SIG-M5 treated with dmso at 0.1 percent for 504 hours (cell line): ENCODE measurements at regions not wholly inside any gene's neighbourhood (a gene's known extent, or its start where the extent isn't known, plus 50 kb on each side); places are given as distances from the start of the nearest gene placed in this dataset.

Source experiments
- DNase-seq: peaks from one replicate; lab custom pipeline; 2025; ENCODE audit not compliant: unreplicated experiment; lab: John Stamatoyannopoulos, UW

DNA sequence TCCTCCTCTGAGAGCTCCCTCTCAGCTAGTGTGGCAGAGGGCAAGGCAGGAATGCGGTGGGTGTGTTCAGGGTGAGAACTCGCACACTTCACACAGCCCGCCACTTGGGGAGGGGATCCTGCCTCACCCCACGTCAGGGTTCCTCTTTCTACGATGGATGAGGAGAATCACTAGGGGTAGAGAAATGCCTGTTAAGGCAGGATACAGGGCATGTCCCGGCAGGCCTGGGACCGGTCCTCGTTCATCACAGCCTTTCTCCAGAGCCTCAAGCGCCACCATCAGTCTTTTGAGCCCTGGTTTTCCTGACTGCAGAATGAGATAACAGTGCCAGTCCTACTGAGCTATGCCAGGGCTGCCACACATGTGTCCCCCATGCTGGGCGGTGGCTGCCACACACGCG is 546.7 kb upstream of the ADARB2 start:
- no peak for DNase-seq

DNA sequence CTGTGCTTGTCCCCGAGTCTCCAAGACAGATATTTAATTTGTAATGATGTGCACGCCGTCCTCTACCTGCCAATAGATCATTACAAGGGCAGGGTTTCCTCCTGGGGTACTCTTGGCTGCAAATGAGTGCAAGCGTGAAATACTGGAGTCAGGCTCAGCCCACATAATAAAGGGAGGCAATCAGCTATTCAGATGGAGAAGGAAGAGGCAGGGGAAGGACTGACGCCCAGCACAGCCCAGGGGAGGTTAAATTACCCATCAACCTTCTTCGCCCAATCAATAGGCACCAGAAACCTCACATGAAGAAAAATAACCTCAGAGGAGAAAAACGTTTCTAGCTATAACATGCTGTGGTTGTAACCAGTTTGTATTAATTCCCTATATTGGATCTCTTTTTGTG is 544.9 kb upstream of the ADARB2 start:
- DNase-seq = no peak

DNA sequence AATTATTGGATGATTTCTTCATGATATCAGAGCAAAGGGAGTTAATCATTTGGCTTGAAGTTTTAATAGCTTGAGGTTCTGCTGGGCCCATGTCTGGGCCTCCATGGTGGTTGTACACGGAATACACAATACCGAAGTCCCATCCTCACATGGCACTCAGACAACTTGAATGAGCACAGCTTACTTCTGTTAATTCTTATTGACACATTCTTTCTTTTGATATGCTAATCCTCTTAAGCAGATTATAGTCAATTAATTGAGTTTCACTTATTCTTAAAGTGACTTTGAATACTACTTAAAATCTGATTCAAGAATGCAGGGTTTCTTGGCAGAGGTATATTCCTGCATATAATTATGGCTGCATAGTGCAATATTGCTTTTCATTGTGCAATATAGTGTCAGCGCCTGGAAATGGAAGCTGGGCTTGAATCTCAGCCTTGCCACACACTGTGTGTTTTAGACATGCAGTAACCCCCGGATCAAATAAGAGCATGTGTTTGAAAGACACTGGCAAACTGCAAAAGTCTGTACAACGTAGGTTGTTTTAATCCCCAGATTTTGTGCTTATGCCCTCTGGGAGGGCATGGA is 543.5 kb upstream of the ADARB2 start:
- no peak for DNase-seq

DNA sequence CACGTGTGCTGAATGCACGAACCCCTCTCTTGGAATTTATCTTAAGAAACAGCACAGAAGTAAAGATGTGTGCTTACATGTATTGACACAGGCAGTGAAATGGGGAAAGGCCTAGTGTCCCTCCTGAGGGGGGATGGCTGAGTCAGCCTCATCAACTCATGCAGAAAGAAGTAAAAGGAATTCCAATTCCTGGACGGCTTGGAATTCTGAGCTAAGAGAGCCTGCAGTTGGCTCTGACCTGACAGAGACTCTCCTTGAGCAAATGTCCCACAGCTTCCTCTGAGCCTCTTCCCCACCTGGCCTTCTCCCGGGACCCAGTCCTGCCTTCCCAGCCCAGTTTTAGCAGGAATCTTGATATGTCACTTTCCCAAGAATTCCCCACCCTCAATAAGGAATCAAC is 542.4 kb upstream of the ADARB2 start:
- no peak for DNase-seq

DNA sequence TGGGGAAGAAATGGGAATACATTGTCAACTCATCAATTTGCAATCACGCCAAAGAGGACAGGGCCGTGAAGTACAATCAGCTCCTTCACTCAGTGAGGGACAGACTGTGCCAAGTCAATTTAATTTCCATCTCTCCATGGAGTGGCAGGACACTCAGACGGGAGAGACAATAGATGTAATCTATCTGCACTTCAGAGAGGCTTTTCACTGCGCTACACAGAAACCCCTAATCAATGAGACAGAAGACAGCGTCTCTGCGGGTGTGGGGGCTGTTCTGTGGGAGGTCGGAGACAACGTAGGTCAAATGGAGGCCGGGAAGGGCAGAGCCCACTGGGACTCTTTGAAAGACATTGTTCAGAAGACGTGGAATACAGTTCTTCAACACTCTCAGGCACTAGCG is 541.0 kb upstream of the ADARB2 start:
- no peak for DNase-seq

DNA sequence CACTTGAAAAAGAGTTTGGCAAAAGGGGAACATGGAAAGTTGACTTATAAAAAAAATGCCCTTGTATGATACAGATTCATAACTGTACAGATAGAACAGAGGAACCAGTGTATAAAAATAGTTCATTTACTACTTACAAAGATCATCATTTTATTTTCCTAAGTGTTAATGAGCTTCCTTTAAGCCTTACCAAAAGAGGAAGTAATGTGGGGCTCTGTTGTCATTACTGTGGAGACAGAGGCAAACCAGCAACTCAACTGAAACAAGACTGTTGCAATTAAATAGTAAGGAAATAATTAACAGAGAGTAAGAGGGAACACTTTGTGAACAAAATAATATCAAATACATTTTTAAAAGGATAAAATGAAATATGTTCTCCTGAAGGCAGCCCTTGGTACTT is 526.2 kb upstream of the ADARB2 start:
- no peak for DNase-seq

DNA sequence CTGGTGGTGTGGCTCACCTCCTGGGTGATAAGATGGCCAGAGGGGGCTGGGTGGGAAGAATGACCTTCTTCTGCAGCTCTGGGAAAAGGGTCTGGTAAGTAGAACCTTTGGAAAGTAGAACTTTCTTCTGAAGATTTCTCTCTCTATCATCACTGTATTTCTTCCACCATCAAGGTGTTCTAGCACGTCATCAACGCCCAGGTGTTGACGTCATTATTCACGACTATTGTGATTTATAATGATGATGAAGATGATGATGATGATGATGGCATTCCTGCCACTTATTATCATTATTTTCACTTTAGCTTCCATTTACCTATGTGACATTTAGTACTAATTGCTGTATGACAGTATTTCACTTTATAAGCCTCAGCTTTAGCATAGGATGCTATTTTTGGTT is 525.6 kb upstream of the ADARB2 start:
- no peak for DNase-seq

DNA sequence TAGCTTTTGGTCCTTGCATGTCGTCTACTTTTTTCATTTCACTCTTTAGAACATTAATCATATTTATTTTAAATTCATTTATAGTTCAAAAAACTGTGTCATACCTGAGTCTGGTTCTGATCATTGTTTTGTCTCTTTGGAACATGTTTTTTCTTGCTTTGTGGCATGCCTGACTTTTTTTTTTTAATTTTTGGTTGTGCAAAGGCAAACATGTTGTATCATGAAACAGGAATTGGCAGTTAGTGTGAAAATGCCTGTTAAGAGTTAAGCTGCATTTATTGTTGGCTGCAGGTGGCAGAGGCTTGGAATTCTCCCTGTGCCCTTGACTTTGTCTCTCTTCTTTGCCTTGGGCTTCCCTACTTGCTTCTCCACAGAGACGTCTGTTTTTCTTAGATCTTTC is 525.0 kb upstream of the ADARB2 start:
- DNase-seq = no peak

DNA sequence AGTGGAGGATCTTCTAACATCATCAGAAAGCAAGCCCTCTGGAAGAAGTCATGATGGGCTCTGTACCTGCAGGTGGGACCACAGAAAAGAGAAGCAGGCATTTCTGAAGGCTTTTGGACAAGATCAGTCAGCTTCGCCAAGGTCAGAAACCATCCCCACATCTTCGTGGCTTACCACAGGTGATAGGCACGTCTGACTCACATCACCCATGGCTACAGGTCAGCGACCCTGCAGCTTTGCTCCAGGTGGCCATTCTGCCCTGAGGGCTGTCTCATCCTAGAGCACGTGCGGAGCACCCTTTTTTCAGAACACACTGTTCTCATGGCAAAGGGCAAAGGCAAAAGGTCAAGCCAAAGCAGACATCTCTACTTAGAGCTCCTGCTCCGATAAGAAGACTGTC is 518.9 kb upstream of the ADARB2 start:
- no peak for DNase-seq

DNA sequence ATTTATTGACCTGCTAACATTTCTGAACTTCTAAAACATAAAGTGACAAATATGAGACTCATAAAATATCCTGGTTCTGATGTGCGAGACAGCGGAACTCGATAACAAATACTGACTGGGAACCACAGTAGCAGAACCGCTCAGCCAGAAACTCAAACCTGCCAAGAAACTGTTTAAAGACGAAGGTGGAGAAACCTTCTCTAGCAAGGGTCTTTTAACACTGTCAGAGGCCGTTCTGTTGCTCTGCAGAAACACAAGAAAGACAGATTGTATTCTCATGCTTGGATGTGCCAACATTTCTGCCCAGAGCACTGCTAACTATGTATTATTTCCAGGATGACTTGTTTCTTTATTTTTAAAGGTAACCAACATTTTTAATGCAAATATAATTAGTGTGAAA is 514.8 kb upstream of the ADARB2 start:
- DNase-seq = no peak

DNA sequence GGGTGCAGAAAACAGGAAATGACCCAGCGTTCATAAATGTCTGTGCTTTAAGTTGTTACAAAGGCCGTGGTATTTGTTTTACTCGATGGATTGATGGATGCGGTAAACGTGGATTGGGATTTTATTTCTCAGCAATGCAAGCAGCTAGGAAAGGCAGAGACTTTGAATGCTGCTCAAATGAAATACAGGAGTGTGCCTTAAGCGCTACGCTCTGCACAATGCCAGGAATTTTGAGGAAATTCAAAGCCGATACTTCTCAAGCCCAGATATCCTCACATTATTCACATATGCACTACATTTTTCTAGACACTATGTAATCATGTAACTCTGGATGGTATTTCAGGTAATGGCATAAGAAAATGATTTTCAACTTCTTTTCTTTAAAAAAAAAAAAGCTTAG is 514.3 kb upstream of the ADARB2 start:
- DNase-seq = no peak

DNA sequence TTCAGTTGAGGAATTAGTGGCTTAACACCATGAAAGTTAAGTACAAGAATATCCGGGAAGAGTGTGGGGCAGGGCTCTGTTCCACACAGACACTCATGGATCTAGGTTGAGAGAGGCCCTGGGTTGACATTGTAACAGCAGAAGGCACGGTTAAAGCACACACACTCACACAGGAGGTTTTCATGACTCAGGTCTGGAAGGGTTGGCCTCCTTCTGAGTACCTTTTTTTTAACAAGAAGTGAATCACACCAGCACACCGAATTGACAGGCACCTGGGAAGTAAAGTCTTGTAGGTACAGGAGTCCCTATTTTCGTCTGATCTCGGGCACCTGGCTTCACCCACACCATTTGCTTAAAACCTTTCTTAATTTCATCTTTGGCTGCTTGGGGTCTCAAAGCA is 509.4 kb upstream of the ADARB2 start:
- no peak for DNase-seq

DNA sequence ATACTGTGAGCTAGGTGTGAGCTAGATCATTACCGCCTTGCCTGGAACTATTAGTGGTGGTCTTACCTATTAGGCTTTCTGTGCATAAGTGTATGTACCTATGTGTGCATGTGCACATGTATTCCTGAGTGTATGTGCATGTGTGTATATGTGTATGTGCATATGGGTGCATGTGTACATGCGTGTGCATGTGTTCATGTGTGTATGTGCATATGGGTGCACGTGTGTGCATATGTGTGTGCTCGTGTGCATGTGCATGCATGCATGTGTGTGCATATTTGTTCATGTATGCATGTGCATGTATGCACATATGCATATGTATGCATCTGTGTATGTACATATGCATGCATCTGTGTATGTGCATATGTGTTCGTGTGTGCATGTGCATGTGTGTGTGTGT is 508.3 kb upstream of the ADARB2 start:
- DNase-seq = no peak

DNA sequence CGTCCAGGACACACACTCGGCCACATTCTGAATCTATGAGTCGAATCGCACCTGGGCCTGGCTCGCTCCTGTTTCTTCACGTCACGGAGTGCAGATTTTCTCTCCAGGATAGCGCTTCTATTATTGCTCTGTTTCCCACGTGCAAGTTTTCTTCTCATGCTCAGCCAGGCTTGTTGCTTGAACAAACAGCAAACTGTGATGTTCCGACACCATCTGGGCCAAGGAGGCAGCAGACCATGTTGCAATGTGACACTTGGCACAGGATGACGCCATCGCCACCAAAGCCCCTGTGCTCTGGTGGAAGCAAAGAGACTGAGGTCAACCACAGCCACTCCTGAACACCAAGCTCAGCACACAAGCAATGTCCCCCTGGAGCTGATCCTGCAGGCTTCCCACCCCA is 507.1 kb upstream of the ADARB2 start:
- DNase-seq = no peak

DNA sequence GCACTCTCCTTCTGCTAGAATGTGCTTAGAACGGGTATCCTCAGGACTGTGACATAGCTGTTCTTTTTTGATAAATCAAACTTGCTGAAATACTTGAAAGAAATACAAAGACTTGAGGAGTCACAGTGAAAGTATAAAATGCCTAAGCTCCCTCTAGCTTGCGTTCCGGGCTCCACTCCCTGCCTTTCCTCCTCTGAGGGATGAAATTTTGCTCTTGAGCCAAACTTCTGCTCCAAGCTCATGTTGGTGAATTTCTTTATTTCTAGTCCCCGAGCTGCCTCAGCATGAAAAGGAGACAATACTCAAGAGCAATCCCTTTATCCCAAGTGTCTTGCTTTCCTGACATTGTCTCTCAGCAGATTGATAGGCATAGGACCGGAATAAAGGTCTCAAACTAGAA is 499.6 kb upstream of the ADARB2 start:
- DNase-seq = no peak

DNA sequence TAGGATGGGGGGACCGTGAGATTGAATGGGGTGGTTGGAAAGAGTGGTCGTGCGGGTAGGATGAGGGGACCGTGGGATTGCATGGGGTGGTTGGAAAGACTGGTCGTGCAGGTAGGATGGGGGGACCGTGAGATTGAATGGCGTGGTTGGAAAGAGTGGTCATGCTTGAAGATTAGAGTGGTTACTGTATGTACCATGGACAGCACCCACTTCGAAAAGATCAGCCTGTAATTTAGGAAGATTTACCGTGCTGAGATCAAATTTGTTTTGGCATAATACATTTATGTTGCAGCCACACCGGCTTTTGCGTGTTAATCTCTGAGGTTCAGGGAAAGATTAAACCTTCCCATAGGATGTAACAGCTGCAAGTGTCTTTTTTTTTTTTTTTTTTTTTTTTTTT is 495.2 kb upstream of the ADARB2 start:
- no peak for DNase-seq

DNA sequence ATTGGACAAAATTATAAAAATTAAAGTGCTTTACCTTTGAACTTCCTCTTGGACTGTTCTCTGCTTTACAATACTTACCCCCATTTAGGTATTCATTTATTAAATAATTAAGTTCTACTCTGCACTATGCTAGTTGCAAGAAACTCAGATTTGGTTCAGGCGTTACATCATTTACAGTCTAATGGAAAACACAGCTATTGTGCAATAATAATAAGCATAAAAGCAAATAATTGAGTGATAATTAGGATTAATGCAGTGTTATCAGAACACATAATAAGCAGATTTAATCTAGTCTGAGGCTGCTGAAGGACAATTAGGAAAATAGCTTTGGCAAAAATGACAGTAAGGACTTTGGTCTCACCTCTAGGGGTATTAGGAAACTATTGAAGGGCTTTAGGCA is 493.2 kb upstream of the ADARB2 start:
- DNase-seq = no peak

DNA sequence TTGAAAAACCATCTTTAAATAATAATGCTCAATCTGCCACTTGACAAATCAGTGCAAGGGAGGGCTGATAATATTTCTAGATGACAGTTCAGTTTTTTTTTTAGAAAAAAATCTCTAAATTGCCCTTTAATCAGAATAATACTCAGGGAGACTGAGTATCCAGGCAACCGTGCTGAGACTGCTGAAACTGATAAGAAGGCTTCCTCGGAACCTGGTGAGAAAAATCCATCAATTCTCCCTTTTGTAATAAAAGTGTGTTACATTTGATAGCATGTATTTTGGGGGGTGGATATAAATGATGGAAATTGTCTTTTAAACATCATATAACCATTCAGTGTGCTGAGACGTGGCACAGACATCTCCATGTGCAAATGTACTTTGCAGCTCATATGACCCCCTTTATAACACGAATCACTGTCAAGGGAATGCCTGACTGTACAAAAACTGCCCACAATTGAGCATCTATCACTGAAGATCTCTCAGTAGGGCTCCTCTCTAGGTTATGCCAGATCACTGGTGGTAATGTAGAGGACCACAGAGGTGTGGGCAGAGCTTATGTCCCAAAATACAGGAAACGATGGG is 491.1 kb upstream of the ADARB2 start:
- no peak for DNase-seq

DNA sequence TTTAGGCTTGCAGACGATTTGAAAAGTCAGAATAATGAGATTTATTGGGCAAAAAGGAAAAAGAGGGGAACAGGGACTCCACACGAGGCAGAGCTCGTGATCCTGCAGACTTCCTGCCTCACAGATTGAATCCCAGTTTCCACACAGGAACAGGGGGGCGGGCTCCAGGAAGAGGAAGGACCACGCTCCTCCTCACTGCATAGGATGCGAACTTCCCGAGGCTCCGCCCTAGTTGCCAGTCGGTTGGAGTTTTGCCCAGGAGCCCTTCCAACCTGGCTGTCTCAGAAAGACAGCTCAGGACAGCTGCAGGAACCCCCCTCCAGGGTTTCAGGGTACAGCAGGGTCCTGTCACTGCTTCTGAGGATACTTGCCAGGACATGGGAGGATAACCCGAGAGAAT is 488.3 kb upstream of the ADARB2 start:
- no peak for DNase-seq

DNA sequence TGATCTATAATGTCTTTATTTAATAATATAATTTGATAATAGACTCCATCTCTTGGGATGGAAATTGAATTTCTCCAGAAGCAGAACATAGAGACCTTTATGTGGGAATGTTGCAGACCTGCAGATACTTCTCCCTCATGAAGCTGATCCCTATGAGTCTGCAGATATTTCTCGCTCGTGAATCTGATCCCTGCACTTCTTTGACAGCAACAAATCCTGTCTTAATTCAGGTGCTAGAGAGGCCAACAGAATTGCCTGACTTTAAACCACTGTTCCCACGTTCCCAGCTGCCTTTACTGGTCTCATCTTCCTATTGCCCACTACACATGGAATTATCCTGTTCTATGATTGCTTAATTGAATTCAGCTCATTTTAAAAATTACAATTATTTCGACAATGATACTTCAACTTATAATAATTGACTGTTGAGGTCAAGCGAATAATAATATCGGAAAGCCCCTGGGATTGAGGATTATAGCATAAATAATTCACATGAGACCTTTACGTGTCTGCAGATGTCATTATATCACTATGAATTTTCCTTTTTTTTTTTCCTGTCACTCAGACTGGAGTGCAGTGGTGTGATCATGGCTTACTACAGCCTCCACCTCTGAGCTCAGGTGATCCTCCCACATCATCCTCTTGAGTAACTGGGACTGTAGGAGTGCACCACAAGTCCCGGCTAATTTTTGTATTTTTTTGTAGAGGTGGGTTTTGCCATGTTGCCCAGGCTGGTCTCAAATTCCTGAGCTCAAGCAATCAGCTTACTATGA is 486.4 kb upstream of the ADARB2 start:
- no peak for DNase-seq

DNA sequence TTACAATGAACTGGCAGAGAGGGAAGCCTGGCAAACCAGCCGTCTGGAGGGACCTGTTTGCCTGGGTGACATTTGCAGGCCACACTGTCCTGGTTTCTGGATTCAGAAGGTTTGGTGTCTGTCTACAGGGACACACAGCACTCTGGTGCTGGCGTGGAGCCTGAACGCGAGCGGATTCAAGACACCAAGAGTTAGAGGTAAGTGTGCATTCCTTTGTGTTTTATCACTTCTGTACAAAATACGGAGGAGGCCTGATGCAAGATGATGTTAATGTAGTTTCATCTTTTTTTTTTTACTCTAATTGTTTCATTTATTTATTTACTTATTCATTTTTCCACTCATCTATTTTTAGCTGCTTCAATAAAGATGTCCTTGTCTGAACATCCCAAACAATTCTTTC is 485.3 kb upstream of the ADARB2 start:
- no peak for DNase-seq

DNA sequence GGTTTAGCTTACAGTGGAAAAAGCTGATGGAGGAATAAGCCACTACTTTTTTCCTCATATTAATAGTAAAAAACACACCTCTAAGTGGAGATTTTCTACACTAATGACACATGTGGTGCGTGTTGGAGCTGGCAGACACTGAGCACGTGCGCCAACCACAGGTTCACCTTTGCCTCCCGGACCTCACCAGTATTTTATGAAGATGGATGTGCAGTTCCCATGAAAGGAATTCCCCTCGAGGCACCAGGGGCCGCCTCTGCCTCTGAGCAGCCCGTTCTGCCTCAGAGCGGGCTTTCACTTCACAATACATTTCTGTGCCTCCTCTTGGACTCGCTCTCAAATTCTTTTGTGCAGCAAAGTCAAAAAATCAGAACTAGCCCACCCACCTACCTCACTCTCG is 477.5 kb upstream of the ADARB2 start:
- no peak for DNase-seq

DNA sequence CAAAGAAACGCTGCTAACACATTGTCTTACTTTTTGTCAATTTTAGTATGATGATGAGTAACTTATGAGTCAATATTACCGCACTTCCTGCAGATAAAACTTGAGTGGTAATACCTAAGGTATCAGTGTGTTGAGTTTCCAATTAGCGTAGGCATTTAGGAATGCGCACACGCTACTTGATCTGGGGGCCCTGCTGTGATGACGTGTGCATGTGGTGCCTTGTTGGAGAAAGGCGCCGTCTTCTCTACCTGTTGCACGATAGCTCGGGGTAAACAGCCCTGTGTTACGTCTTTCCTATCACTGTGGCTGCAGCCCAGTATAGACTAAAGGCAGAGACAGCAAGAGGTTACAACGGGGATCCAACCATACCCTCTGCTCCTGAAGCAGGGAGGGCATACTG is 476.8 kb upstream of the ADARB2 start:
- no peak for DNase-seq
